Fibroblast of villous mesenchyme (primary cell): ENCODE measurements at regions not wholly inside any gene's neighbourhood (a gene's known extent, or its start where the extent isn't known, plus 50 kb on each side); places are given as distances from the start of the nearest gene placed in this dataset.

Source experiments
- DNase-seq: peaks from one replicate; pipeline ENCODE4 v3.0.0-alpha.2; 2010; ENCODE audit warnings: low read depth
- H3K4me3 ChIP-seq: 2 replicates; pipeline ENCODE4 v1.5.1; 2011; ENCODE audit warnings: low read depth, mild to moderate bottlenecking, low read length
- CTCF ChIP-seq: IDR thresholded peaks from 2 replicates; pipeline ENCODE4 v1.5.1; 2012; ENCODE audit warnings: low read depth, mild to moderate bottlenecking, low read length; ENCODE audit not compliant: insufficient read depth

DNA sequence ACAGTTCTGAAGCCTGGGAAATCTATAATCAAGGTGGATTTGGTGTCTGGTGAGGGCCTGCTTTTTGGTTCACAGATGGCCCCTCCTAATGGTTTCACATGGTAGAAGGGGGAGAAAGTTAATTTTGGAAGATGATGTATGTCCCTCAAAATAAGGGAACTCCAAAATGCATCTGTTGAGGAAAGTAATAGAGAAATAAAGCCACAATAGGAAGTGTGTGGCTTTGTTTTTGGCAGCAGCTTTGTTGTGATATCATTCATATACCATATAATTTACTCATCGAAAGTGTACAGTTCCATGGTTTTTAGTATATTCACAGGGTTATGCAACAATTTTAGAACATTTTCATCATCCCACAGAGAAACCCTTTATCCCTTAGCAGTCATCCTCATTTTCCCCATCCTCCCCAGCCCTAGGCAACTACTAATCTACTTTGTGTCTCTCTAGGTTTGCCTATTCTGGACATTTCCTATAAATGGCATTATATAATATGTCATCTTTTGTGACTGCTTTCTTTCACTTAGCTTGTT, 274.0 kb upstream of the FAM98A start:
- TF ChIP-seq CTCF, result no peak
- DNase-seq, result no peak
- no peak overlapping the region for H3K4me3 ChIP-seq

- no peak overlapping the region for H3K4me3 ChIP-seq
- no peak for TF ChIP-seq CTCF
- no peak for DNase-seq
These were observed 260.8 kb upstream of the FAM98A start for GRCh38 chr2:33859811-33860461.

- TF ChIP-seq CTCF, result no peak
- no peak for DNase-seq
- H3K4me3 ChIP-seq, result no peak overlapping the region
These were observed 260.1 kb upstream of the FAM98A start for GRCh38 chr2:33859176-33859575.

DNA sequence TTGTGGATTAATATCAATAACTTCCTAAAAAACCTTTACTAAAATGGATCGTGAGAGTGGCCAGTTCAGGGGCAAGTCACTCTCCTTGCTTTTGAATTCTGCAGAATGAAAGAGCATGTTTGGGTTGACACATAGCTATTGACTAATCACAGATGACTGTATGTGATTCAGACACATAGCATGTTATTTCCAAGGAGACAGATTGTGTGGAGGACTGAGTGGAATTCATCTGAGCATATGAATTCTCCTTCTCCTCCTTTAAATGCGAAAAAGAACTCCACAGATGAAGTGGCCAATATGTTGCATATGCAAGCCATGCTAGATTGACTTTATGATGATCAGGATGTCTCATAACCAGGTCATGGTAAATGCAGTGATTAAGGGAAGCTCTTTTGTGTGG, 249.4 kb upstream of the FAM98A start:
- no peak overlapping the region for H3K4me3 ChIP-seq
- DNase-seq, result no peak
- TF ChIP-seq CTCF, result no peak

DNA sequence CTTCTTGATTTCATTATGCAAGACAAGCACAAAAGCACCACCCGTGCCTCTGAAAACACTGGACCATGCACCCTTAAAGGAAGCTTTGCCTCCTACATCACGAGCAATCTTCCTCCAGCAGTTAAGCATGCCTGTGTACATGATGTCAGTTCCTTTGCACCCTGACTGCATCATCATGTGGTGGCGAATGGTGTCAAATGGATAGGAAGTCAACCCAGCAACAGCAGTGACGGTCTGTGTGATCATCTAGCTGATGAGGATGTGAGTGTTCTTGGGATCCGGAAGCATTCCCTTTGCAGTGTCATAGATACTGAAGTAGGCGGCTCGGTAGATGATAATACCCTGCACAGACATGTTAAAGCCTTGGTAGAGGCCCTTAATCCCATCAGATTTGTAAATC, 240.7 kb upstream of the FAM98A start:
- no peak for TF ChIP-seq CTCF
- DNase-seq, result no peak

GRCh38 chr2:33836628-33837027, 237.5 kb upstream of the FAM98A start:
- no peak overlapping the region for H3K4me3 ChIP-seq
- TF ChIP-seq CTCF, result no peak
- DNase-seq, result no peak

More for the DNA sequence above, 240.7 kb upstream of the FAM98A start:
- no peak overlapping the region for H3K4me3 ChIP-seq

DNA sequence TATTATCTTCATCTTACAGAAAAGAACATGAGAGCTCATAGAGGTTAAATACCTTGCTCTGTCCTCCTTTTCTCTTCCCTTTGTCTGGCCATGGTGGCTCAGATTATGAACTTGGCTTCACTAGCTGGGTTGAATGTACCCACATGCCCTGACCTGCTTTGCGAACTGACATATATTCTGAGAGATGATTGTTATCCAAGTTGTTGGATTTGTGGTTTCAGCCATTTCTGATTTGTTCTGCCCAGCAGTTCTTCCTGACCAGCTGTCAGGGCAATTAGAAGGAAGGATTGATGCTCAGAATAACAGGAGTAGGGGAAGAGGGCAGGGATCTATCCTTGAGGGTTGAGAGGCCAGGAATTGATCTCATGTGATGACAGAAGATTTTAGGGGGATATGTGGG, 236.8 kb upstream of the FAM98A start:
- TF ChIP-seq CTCF, result no peak
- H3K4me3 ChIP-seq, result no peak overlapping the region
- no peak for DNase-seq
